ENCODE measurements at regions not wholly inside any gene's neighbourhood (a gene's known extent, or its start where the extent isn't known, plus 50 kb on each side); places are given as distances from the start of the nearest gene placed in this dataset.

DNA sequence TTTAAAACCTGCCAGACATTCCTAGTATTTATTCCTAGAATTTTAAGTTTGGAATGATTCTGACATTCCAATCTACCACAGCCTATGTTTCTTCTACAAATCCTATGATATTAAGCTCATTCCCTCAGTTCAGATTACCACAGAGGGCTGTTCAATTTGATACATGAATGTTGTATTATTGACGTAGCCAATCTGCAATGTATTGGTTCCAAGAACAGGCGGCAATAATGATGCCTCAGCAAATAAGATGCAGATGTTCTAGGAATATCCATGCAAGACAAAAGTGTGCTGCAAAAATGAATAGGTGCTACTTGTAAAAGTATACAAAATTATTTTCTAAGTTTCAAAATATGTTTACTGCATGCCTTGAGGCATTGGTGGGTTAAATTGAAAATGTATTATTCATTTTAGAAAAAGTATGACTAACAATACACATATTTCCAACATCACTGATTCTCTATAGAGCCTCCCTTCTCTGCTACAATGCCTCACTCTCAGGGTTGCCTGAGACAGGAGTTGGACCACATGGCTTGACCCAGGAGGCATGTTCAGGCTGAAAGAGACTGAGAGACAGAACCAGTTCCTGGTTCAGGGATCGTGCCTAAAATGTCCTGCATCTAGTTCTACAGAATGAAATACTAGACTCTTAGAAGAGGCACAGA lies 94.1 kb upstream of the CREB5 start:
- no peak for DNase-seq (ENCODE audit: low read depth)
- TF ChIP-seq, protein P1, sequence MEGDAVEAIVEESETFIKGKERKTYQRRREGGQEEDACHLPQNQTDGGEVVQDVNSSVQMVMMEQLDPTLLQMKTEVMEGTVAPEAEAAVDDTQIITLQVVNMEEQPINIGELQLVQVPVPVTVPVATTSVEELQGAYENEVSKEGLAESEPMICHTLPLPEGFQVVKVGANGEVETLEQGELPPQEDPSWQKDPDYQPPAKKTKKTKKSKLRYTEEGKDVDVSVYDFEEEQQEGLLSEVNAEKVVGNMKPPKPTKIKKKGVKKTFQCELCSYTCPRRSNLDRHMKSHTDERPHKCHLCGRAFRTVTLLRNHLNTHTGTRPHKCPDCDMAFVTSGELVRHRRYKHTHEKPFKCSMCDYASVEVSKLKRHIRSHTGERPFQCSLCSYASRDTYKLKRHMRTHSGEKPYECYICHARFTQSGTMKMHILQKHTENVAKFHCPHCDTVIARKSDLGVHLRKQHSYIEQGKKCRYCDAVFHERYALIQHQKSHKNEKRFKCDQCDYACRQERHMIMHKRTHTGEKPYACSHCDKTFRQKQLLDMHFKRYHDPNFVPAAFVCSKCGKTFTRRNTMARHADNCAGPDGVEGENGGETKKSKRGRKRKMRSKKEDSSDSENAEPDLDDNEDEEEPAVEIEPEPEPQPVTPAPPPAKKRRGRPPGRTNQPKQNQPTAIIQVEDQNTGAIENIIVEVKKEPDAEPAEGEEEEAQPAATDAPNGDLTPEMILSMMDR (IDR thresholded peaks at IDR 0.05; ENCODE audit: insufficient read depth, low read depth, low read length, missing control alignments): no peak

DNA sequence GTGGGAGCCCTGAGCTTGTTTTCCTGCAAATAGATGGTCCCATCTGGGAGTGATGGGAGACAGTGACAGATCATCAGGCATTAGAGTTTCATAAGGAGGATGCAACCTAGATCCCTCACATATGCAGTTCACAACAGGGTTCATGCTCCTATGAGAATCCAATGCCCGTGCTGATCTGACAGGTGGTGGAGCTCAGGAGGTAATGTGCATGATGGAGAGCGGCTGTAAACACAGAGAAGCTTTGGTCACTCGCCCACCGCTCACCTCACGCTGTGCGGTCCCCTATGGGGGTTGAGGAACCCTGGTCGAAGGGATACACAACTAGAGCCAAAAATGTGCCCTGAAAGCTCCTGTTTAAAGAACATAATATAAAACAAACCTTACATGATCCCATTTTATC lies 88.5 kb upstream of the CREB5 start:
- no peak for DNase-seq (ENCODE audit: low read depth)
- H3K4me3 ChIP-seq (ENCODE audit: low read depth, low read length): no peak overlapping the region
- TF ChIP-seq, protein P1 (IDR thresholded peaks at IDR 0.05; ENCODE audit: insufficient read depth, low read depth, low read length, missing control alignments): no peak

More for the DNA sequence above, 94.1 kb upstream of the CREB5 start:
- H3K4me3 ChIP-seq (ENCODE audit: low read depth, low read length): no peak overlapping the region

DNA sequence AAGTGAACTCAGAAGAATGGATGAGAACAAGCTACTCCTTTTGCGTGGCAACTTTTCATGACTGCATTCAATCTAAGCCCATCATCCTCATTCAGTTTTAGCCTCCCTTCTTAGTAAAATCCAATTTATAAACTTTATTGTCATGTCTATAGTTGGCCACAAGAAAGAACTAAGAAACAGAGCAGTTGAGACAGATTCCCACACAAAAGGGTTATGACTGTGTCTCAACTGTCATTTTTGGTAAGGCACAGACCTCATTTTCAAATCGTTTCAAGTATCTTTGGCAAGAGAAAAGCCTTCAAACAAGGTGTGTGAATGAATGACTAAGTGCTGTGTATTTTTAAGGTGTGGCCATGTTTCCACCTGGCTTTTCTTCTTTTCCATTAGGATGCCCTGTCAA lies 84.2 kb upstream of the CREB5 start:
- DNase-seq (ENCODE audit: low read depth): no peak
- TF ChIP-seq, protein P1 (IDR thresholded peaks at IDR 0.05; ENCODE audit: insufficient read depth, low read depth, low read length, missing control alignments): no peak

DNA sequence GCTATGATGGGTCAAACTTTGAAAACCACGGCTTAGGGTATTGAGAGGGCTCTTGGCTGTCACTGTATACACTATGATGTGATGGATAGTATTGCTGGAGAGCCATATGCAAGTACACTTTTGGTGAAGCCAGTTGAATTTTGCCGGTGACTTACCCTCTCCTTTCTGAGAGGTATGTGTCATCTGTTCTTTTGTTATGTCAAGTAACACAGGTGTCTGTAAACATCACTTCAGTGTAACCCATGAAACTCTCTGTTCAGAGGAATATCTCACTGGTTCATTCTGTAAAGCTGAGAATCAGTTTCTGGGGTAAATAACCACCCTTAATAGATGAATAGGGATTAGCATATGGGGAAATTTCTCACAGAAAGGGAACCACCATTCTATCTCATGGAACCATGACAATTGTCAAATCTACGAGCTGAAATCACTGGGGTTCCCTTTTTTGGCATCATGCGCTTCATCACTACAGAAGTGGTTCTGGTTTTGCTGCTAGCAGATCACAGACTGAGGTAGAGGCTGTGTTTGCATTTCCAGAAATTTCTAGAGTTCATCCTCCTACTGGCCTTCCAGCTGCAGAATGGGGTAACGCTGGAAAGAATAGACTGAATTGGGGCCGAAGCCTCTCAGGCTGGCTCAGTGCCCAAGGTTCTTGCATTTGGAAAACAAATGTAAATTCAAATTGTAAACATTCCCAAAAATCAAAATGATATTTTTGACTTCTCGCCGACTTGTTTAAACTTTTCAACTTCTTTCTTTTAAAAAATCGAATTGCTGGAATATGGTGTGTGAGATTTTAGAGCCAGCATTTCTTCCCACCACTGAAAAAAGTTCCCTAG lies 83.3 kb upstream of the CREB5 start:
- TF ChIP-seq, protein P1 (IDR thresholded peaks at IDR 0.05; ENCODE audit: insufficient read depth, low read depth, low read length, missing control alignments): no peak
- no peak for DNase-seq (ENCODE audit: low read depth)
- H3K4me3 ChIP-seq (ENCODE audit: low read depth, low read length): no peak overlapping the region

More for the DNA sequence above, 84.2 kb upstream of the CREB5 start:
- H3K4me3 ChIP-seq (ENCODE audit: low read depth, low read length): no peak overlapping the region

DNA sequence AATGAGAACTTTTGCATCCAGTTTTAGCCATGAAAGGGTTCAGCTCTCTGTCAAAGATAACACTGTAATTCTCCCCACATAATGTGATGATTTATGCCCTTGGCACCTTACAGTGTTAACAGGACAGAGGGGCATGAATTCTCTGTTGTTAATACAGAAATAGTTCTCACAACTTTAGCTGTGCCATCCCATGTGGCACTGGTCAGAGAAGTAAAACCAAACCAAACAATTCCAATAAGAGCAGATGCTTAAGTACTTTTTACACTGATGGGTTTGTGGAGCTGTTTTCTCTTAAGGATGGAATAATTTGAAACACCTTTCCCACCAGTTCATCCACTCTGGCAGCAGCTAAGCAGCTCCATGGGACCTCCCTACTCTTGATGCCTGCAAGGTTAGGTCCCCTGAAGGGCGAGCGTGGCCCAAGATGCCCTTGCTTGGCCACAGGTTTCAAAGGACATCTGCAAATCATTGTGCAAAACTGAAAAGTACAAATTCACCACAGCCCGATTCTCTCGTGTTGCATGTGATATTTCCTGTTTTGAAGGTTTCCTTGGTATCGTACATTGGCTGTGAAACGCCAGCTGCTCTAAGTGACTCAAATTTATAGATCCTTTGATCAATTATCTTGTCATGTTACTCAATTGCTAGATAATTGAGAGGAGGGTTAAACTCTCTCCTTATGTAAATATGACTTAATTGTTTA lies 82.5 kb upstream of the CREB5 start:
- no peak overlapping the region for H3K4me3 ChIP-seq (ENCODE audit: low read depth, low read length)
- TF ChIP-seq, protein P1 (IDR thresholded peaks at IDR 0.05; ENCODE audit: insufficient read depth, low read depth, low read length, missing control alignments): no peak
- DNase-seq (ENCODE audit: low read depth): peak; percentile 64

DNA sequence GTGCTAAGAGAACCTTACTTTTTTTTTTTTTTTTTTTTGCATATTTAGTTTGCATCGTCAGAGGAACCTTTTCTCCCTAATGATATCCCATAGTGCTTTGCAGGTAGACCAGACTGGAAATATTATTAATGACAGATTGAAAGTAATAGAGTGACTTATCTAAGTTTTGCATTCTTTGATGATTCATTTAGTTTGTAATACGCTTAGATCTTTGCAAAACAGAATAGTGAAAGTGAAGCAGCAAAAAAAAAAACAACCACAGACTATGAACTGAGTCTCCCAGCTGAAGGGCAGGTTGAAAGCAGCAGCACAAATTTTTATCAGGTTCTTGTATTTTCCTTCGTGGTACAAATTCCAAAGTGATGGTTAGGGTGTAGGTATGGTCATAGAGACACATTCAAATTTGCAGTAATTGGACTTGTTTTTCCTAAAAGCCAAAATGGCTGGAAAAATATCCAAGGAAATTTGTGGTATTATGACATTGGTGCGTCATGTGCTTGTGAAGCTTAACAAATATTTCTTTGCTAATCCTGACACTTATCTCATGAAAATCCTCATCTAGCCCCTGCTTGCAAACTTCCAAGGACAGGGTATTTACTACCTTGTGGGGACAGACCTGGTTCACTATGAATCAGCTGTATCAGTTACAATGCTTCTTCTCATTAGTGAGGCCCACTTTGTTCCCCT lies 81.8 kb upstream of the CREB5 start:
- peak; percentile 35 for DNase-seq (ENCODE audit: low read depth)
- no peak overlapping the region for H3K4me3 ChIP-seq (ENCODE audit: low read depth, low read length)
- TF ChIP-seq, protein P1 (IDR thresholded peaks at IDR 0.05; ENCODE audit: insufficient read depth, low read depth, low read length, missing control alignments): no peak
